Stimulated activated CD8-positive, alpha-beta memory T cell treated with anti-CD3 and anti-CD28 coated beads, Interleukin-4, amount 100 ng/mL, for 4 hours (primary cell): ENCODE measurements at regions not wholly inside any gene's neighbourhood (a gene's known extent, or its start where the extent isn't known, plus 50 kb on each side); places are given as distances from the start of the nearest gene placed in this dataset.
A peak's percentile ranks its signal among the peaks of the same experiment; 100 is the strongest.

ENCODE experiments used
- DNase-seq, 2 donors: peaks; one replicate each; pipeline ENCODE4 v3.0.0-alpha.2; 2020; ENCODE audit warnings: low read depth in 2 of 2, low spot score in 1 of 2

- no peak for DNase-seq
Measured at GRCh38 chr2:64313398-64313723, 140.6 kb upstream of the LGALSL start.

DNA sequence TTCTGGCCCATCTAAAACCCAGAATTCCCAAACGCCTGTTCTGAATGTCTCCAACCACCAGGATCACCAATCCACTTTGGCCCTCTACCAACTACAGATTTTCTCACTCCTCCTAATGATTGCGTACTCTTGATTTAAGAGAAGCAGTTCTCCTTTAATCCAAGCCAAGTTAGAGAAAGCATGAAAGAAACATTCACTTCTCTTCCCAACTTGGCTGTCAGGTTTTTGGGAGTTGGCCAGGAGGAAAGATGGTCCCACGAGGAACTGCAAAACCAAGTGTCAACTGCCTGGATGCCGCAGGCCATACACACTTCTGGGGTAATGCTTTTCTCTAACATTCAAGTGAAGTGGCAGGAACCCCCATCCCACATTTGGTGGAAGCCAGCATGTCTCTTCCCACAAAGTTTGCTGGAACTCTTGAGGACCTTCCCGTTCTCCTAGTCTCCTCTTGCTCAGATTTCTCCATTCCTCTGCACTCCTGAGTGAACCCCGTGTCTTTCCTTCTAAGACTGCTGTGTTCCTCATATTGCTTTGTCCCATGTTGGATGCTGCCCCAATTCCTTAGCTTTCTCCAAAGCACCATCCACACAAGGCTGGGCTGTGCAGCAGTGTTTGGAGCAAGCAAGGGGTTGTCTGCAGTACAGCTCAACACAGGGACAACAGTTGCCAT, 138.5 kb upstream of the LGALSL start:
- no peak for DNase-seq

DNA sequence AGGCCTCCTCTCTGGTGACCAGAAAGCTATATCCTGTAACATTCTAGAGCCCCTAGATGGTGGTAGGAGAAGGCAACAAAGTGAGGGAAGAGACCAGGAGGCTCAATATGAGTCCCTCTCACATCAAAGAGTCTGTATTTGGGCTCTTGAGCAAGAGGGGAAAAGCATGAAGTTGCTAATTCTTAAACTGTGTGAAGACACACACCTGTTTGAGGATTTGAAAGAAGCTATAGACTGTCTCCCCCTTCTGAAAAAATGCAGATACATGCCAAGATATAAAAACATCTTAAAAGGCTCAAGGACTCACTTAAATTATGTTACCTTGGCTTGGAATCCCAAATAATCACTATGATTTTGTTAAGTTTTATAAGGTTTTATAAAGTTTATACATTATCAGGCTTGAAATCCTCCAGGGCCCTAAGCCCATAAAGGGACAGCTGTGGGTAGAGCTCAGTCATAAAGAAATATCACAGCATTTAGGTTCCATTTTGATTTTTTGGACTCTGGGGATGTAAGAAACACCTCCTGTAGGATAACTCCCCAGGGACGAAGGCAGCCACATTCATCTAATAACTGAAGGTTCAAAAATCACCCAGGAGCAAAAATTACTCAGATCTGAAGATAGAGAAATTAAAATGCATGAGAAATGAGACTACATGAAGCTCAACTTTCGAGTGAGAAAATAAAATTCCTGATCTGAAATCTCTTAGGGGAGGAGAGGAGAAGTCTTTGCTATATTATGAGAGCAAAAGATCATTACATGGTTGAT, 136.1 kb upstream of the LGALSL start:
- no peak for DNase-seq

GRCh38 chr2:64318476-64318748, 135.6 kb upstream of the LGALSL start:
- DNase-seq: no peak

GRCh38 chr2:64319896-64320295, 134.1 kb upstream of the LGALSL start:
- no peak for DNase-seq

- no peak for DNase-seq
Measured at GRCh38 chr2:64322433-64322832, 131.5 kb upstream of the LGALSL start.

- no peak for DNase-seq
Measured at GRCh38 chr2:64323197-64323596, 130.8 kb upstream of the LGALSL start.

- DNase-seq: no peak
Measured at GRCh38 chr2:64324746-64325410, 129.1 kb upstream of the LGALSL start.

DNA sequence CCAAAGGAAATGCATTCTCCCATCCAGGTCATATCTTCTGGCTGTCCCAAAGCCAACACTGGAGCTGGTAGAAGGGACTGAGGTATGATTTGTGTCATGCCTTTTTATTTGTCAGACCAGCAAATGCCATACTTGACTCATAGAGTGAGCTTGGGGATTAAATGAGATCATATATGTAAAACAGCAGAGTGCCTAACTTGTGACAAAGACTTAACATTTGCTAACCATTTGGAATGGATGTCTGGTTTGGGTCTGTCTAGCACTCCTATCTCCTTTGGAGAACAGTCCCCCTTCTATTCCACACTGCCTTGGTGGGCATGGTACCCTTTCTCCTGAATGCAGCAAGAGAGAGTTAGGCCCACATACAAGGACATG, 128.5 kb upstream of the LGALSL start:
- DNase-seq: no peak

- peak in 1 of 2 donors; percentile 20 for DNase-seq
Measured at GRCh38 chr2:64325852-64326577, 127.9 kb upstream of the LGALSL start.

DNA sequence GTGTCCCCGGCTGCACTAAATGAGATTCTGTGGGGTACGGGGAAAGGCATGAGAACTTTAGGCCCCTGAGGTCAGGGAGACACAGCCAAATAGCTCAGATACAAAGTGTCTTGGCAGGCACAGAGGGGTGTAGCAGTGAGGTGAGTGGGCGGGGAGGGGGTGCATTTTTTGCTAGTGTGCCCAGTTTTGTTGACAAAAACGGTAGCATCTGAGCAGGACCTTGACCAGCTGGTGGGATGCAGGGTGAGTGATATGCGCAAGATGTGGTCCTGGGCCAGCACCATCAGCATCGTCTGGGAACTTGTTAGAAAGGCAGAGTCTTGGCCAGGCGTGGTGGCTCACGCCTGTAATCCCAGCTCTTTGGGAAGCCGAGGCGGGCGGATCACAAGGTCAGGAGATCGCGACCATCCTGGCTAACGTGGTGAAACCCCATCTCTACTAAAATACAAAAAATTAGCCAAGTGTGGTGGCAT, 127.3 kb upstream of the LGALSL start:
- DNase-seq: no peak

GRCh38 chr2:64327129-64327509, 126.8 kb upstream of the LGALSL start:
- no peak for DNase-seq

- peak in 1 of 2 donors; percentile 18 for DNase-seq
Measured at GRCh38 chr2:64327510-64328414, 126.2 kb upstream of the LGALSL start.

DNA sequence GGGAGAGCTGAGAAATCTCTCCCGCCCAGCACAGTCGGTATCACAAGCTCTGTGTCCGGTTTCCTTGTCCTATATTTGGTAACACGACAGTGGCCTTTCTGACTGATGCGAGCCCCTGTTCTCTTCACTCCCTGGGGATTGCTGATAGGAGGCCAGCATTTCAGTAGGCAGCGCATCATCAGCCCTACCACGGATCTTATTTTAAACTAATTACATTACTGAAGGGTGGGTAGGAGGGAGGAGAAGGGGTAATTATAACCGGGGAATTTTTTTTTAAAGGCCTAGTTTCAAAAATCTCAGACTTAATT, 125.6 kb upstream of the LGALSL start:
- no peak for DNase-seq

DNA sequence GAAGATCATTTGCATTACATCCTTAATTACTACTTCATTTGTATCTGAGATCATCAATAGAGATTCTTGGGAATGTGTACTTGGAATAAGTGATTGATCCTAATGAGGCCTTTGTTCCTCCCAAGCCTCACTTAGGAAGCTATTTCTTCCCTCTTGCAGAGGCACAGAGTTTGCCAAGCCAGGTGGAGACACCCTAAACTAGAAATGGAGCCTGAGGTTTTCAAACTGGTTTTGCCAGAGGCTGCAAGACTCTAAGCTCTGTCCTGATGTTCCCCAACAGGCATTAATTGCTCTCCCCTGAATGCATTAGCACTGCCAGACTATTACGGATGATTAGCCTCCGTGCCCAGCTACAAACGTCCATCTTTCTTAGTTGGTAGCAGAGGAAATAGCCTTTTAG, 125.2 kb upstream of the LGALSL start:
- DNase-seq: no peak

- DNase-seq: no peak
Measured at GRCh38 chr2:64329848-64330247, 124.1 kb upstream of the LGALSL start.

DNA sequence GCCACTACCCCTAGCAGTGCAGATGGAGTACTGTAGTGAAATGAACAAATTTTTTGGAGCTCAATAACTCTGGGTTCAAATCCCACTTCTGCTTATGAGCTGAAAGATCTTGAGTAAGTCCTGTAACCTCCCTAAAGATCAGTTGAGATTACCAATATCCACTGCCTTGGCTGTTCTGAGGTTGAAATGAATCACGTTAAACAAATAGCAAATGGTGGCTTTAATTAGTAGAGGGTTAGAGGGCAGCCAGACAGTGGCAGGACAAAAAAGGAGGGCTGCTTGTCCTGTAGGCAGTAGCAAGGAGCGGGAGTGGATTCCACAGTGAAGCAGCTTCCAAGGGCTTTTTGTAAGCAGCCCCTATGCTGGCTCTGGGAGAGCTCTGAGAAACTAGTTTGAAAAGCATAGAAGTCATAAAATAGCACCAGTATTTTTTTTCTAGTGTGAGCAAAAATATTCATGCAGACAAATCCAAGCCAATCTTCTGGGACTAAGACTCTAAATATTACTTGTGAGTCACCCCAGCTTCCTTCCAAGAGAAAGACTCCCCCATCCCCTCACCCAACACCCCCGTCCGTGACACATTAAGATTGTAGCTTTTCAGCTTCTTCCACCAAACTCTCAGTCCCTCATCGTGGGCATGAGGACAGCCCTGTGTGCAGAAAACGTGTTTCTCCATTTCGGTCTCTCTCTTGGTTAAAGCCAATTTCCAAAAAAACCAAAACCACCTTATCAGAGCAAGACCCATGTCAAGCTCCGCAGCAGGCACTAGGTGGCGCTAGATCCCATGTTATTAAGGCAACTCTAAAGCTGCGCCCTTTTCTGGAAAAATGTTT, 123.5 kb upstream of the LGALSL start:
- DNase-seq: peak; percentile 45 to 72

- DNase-seq: no peak
Measured at GRCh38 chr2:64331114-64331645, 122.8 kb upstream of the LGALSL start.

- no peak for DNase-seq
Measured at GRCh38 chr2:64331849-64332699, 121.9 kb upstream of the LGALSL start.
